TTC549 (cell line): ENCODE measurements at regions not wholly inside any gene's neighbourhood (a gene's known extent, or its start where the extent isn't known, plus 50 kb on each side); places are given as distances from the start of the nearest gene placed in this dataset.

Experiments used
- FAIRE-seq: peaks from 2 replicates; lab custom pipeline; 2012; peaks lifted over from hg19 to GRCh38; lab: Jason Lieb, UNC

DNA sequence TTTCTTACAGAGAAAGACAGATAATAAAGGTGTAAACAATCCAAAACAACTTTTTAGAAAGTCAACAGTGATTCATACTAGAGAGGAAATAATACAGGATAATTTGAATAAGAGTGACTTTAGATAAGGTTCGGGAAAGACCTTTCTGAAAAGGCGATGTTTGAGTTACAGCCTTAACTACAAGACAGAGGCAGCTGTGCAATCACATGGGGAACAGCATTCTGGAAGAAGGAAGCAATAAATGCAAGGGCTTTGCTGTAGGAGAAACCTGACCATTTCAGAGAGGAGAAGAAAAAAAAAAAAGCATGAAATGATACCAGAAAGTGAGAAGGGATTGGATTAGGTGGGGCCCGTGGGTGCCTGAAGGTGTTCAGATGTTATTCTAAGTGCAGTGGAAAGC is 200.6 kb upstream of the ATP11B start:
- no peak for FAIRE-seq

DNA sequence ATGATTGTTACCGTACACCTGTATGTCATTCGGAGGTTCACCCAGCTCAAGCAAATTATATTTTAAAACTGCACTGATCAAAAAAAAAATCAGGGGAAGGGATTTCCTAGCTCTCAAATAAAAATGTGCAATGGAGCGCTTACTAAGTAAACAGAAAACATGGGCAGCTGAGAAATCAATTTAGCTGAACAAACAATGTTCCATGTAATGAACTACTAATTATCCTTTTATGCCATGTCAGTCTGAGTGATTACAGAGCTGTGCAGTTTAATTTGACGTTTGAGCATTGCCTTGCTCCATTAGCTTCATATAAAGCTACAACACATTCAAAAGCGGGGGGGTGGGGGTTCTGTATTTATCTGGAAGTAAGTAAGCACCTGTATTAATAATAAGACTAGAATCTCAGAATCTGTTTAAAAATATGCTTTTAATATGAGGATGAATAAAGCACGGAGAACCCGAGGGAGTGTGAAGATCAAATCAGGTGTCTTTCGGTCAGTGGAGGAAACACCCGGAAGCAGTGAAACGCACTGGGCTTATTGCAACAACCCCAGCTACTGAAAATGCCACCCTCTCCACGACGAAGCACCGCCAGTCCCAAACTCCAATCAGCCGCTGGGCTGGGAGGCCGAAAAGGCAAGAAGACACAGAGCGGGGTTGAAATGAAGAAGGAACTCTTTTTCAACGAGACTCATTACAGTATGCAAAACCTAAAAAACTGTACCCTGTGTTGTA is 196.5 kb upstream of the ATP11B start:
- FAIRE-seq: no peak

DNA sequence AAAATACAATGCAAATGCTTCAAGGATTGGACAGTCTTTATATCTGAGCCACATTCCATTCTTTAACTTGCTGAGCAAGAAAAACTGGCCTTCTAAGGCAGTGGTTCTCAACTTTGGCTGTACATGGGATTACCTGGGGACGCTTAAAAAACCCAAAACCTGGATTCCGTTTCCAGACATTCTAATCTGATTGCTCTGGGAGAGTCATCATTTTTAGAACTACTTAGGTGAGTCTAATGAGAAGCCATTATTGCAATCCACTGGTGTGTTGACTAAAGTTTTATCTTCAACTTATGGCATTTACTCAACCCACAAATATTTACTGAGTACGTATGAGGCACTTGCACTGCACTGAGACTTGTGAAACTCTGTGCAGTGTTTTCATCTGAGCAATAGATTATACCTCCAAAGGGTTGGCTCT is 195.7 kb upstream of the ATP11B start:
- no peak for FAIRE-seq

DNA sequence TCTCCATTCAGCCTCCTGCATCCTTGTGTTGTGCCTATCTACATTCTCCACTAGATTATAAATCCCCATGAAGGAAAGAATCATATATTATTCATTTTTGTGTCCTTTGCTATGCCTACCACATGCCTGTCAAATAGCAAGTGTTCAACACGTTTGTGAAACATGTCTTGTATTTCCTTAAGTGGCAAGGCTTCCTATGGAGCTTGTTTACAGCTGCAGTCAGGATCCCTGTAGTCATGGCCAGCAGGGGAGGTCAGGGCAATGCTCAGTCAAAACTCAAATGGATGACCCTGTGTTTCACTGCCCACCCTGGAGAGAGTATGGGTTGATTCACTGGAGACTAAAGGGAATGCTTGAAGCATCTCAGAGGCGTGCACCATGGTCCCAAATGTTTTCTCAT is 191.7 kb upstream of the ATP11B start:
- FAIRE-seq: no peak

DNA sequence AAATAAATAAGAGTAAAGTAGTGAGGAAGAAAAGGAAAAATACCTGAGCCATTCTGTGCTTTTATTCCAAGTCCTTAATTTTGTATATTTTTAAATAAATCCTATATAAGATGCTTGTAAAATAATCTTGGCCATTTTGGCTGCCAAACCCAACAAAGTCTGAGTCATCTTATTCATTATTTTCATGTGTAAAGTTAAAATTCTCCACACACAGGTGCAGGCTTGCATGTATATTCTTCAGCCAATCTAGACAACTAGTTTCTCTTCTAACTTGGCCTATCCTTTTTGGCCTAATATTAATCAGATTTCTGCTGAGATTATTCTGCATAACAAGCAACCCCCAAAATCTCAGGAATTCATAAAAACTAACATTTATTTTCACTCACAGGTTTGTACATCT is 189.8 kb upstream of the ATP11B start:
- no peak for FAIRE-seq

DNA sequence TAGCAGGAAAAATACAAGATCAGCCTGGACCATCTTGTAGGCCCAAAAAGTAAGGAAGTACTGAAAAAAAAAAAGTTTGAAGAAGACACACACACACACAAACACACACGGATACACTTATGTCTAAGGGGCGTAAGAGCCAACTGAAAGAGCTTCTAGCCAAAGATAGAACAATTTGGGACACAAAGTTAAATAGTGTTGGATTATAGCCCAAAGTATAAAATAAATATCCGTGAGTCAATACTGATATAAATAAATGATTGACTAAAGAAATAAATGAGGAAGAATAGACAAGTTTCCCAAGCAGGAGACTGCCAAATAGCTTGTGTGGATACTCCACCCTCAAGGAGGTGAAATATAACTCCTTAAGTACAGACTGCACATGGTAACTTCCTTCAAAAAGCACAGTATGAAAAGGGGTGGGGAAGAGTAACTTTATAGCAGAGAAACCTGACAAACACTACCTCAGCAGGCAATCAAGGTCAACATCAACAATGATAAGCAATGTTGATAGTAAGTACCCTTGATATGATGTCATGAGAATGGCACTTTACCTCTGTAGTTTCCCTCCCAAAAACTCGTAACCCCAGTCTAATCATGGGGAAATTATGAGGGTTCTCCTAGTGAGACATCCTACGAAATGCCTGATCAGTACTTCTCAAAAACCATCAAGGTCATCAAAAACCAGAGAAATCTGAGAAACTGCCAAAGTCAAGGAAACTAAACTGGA is 187.3 kb upstream of the ATP11B start:
- FAIRE-seq: no peak

DNA sequence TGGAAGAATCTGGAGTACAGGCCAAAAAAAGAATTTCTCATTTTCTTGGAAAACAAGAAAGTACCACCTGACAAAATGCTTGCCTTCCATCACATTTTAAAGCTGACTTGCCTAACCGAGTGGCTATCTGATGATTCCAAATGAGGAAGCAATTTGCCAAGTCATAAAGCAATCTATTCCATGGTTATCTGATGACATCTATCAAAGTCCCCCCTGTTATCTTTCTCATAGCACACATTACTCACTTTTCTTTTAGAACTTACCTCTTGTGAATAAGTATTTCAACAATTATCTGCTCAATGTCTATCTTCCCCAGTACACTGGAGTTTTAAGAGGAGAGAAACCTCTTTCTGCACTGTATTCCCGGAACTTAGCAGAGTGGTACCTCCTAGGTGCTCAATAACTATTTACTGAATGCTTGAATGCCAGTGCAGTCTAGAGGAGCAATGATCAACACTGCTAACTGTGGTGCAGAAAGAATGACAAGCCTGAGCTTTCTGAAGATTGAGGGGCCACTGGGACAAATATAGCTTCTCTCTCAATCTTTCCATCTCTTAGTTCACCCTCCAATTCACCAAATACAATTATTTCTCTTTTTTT is 186.3 kb upstream of the ATP11B start:
- FAIRE-seq: no peak

DNA sequence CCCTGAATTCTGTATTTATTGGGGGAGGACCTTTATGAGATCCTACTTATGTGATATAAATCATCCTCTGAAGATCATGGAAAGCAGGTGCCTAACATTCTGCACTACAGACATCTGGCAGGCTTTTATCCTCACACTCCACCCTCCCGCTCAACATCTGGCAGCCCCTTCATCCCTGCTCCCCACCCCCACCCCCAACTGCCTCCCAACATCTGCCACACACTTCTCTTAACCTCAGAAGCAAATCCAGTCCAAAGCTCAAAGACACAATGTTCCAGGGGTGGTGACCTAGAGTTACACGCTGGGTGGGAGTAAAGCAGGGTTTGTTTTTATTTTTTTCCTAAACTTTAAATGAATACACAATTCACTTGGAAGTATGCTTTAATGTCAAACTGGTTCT is 184.5 kb upstream of the ATP11B start:
- FAIRE-seq: no peak

DNA sequence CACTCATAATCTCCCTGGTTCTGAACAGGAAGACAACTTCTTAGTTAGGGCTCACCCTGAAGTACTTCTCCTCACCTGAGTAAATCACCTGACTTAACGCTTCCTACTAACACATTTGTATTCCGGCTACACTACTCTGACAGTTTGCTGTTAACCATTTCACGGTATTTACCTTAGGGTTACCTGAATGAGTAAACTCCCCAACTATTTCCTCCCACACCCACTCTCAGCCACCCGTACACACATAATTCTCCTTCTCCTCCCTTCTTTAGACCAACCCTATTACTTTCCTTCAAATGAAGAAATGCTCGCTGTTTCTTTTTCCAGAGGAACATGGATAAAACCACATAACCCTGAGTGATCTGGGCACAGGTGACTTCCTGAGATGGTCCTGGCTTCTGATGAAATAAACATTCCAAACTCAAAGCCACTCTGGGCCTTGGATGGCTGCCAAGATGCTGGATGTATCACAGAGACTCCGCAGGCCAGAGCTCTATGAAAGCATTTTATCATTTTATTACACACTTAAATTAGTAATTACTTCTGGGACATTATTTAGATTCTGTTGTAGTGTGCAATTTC is 183.6 kb upstream of the ATP11B start:
- FAIRE-seq: no peak

DNA sequence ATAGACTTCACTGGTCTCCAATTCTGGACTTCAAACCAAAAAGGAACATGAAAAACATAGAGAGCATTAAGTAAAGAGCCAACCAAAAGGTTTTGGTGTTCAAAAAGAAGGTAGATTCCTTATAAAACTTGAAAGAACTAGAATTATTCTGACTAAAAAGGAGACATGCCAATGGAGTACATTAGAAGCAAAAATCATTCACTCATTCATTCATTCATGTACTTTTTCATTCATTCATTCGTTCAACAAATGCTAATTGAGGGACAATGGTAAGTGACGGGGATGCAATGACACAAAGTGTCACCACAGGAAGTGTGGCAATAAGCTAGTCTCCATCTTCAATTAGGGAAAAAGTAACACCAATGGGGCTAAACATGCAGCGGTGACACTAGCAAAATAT is 181.0 kb upstream of the ATP11B start:
- no peak for FAIRE-seq

DNA sequence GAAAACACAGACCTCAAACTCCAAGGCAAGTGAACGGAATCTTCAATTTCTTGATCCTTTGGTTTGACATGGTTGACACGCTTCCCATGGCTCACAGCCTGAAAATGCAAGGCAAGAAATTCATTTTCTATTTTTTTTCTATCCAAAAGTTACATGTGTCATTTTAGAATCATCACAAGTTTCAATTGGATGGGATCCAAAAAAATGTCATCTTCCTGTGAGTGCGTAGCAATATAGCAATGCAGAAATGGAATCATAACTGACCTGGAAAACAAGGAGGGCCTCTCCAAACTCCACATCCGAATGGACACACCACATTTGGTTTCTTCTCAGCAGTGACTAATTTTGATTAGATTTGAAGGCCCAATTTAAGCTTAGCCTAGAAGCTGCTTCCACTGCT is 175.8 kb upstream of the ATP11B start:
- no peak for FAIRE-seq

DNA sequence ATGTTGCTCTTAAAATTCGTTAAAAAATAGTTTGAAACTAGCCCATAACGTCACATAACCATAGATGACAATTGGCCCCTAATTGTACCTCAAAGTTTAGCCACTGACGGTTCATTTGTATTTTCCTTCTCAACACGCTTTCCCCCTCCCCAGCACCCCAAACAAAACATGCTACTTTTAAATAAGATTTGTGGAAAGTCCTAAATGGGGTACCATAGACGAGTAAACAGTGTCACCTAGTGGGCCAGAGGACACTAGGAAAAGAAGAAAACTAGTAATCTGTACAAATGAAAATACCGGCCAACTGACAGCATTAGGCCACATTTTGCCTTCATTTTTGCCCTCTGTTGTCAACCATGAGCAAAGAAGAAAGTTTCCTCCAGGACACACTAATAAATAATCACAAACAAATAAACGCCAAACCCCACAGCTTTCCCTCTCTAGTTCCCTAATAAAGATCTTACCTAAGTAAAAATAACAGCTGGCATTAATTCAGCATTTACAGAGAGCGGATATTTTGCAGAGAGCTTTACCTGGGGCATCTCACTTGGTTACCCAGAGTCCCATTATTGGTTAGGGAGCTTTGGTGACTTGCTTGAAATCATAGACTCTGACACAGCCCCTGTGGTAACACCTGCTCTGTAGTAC is 175.1 kb upstream of the ATP11B start:
- no peak for FAIRE-seq

DNA sequence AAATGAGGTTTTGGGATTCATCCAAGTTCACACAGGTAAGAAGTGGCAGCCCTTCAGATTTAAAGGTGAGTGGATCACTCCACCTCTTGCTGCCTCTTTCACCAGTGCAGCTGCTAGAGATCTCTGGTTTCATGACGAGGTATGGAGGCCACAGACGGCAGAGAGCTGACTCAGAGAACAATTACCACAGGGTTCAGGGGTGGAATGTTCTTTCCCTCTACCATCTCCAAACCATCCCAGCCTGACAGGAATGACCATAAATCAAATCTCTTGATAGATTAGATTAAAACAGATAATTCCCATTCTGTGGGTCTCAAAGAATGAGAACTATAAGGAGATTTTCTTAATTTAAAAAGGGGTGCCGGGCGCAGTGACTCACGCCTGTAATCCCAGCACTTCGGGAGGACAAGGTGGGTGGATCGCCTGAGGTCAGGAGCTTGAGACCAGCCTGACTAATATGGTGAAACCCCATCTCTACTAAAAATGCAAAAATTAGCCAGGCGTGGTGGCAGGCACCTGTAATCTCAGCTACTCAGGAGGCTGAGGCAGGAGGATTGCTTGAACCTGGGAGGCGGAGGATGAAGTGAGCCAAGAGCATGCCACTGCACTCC is 174.2 kb upstream of the ATP11B start:
- no peak for FAIRE-seq

DNA sequence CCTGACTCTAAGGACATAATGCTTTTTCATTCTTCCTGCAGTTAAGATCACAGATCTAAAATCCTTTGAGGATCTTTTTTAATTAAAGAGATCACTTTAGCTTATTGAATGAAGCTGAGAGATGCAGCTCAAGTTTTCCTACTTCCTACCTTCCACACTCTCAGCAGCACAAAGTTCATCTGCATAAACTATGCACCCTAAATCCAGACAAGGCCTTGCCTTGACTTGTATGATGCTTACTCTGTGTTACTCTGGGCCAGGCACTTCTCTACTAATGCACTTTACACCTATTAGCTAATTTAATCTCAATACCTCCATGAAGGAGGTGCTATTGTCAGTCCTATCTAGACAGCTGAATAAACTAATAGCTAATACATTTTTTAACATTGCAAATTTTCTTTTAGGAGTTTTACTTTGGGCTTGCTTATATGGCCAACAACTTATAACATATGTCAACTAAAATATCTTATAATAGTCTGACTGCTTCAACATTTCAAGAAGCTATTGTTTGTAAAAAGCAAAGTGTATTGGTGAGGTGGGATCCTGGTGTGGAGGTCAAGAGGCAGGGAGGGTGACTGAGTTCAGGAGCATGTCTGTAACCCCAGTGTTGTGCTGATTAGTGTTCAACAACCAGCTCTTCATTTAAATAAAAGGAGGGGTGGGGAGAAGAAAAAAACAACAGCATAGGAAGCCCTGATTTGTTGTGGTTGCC is 172.4 kb upstream of the ATP11B start:
- FAIRE-seq: no peak

DNA sequence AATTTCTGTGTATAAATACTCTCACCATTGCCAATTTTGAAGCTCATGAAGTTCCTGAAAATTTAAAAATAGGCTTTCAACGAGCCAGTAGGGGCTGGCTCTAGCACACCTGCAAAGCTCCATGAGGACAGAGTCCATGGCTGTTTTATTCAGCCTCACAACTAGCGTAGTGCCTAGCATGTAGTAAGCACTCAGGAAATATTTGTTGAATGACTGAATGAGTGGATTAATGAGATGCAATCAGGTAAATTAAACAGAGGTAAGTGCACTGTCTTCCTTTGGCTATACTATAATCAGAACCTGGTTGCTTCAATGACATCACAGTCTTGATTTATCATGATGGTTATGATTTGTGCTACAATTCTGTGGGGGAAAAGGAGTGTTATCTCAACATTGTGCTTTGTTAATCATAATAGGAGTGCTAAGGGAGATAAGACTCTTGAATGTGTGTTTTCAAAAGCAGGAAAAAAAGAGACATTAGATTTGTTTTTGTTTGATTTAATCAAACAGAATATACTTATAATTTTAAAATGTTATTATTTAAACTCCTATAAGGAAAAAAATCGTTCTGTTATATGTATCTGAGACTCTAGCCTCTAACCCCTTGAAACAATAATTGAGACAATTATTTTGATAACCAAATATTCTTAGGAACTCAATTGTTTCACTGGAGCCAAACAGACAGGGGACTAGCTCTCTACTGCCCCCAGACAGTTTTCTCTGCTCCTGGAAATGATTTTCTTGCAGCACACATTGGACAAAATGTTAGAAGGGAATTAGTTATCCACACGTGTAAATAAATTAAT is 171.7 kb upstream of the ATP11B start:
- no peak for FAIRE-seq

DNA sequence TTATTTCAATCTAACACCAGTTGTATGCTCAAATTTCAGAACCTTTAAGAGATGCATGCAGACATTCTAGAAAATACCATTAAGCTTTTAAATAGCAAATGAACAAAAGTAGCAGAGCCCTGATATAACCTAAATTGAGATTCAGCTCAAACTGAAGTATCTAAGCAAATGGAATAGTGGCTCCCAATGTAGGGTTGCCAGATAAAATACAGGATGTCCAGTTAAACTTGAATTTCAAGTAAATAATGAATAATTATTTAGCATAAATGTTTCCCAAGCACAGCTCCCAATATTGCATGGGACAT is 171.1 kb upstream of the ATP11B start:
- FAIRE-seq: no peak

DNA sequence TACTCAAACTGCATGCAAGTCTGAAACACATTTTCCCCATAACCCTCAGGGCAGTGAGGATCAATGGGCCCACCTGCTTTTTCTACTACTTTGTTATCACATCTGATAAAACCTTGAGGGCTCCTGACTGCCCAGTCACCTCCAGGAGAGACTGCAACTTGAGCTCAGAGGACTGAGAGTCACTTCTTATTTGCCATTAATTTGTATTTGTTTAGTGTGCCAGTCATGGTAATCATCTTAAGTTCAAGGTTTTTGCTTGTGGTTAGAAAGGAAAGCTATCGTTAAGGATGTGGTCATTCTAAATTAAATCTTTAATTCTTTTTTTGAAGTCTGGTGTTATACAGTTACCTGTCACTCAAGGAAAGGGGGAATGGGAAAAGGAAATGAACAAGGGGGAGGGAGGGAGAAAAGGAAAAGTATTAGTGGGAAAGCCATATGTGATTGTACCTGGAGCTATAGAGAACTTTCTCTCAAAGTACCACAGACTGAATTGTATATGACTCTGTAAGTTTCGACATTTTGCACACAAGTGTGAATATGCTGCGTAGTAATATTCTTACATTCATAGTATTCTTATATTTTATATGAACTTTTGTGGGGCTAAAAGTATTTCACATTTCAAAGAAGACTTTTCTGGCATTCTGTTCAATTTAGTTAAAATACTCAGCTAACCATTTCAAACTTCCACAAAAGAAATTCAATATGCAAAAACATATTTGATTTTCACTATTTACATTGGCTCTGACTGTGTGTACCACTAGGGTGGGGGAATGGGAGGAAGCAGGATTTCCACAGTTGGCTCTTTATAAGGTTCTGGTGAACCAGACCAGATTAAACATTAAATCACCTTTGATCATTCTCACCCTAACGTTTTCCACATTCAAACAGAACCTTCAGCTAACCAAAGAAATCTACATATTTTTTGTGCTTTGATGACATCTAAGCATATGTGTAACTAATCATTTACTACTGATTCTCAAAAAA is 166.5 kb upstream of the ATP11B start:
- FAIRE-seq: no peak

DNA sequence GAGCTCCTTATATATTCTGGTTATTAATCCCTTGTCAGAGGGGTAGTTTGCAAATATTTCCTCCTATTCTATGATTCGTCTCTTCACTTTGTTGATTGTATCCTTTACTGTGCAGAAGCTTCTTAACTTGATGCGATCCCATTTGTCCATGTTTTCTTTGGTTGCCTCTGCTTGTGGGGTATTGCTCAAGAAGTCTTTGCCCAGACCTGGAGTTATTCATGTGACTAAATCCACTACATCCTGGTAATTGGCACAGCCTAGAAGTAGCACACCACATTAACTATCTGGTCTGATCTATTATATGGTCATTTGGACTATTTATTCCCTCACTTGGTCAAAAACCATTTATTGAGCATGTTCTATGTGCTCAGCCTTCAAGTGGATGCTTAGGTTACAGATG is 164.8 kb upstream of the ATP11B start:
- no peak for FAIRE-seq

DNA sequence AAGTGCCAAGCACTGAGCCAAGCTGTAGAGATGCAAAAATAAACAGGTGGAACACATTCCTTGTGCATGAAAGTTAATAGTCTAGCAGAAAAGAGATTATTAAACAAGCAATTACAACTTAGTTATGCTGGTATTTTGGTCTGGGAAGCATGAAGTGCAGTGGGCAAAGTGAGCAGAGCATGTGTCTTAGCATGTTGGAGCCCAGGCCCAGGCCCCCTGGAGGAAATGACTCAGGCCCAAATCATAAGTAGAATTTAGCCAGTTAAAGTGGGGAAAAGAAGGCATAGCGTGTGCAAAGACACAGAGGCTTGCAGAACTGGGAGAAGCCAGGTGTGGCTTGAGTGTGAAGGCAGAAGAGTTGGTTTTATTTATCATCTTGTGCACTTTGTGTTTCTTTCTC is 163.8 kb upstream of the ATP11B start:
- FAIRE-seq: no peak
